ENCODE measurements at regions not wholly inside any gene's neighbourhood (a gene's known extent, or its start where the extent isn't known, plus 50 kb on each side); places are given as distances from the start of the nearest gene placed in this dataset.

- Histone ChIP-seq H3K27ac (no peak overlapping the region), H3K27me3 (no peaks in the 10 kb centered on the region), H3K4me3 (no peak overlapping the region), H3K4me1 (no peaks in the 10 kb centered on the region), H3K36me3 (no peaks in the 10 kb centered on the region), H3K9me3 (no peaks in the 10 kb centered on the region)
- in situ Hi-C loops (cut with MboI; ENCODE audit: low pct_ligation_motif_present in 1 of 4, low pct_unique_long_range_greater_than_20kb in 1 of 4, low sequenced_read_pairs in 3 of 4) (no loop called here), intact Hi-C loops (cut with DNase I; ENCODE audit: low total_unique reads) (no loop called here)
- 50 to 74% methylated on average over 7 to 10 of the region's 10 CpGs for WGBS, 2 donors (ENCODE audit: low coverage in 1 of 2)
- DNase-seq, result peak; percentile 19
- TF ChIP-seq CTCF (IDR thresholded peaks at IDR 0.05) (peak; percentile 24 to 64 (median 36)), POLR2AphosphoS5 (IDR thresholded peaks at IDR 0.05) (no peak), EP300 (IDR thresholded peaks at IDR 0.05; ENCODE audit: low read depth) (no peak), POLR2A (IDR thresholded peaks at IDR 0.05) (no peak)
Observed at GRCh38 chr4:167622481-167623240, 388.4 kb upstream of the SPOCK3 start.

GRCh38 chr4:167623241-167623572 lies 388.9 kb upstream of the SPOCK3 start:
- in situ Hi-C loops (cut with MboI; ENCODE audit: low pct_ligation_motif_present in 1 of 4, low pct_unique_long_range_greater_than_20kb in 1 of 4, low sequenced_read_pairs in 3 of 4) (no loop called here), intact Hi-C loops (cut with DNase I; ENCODE audit: low total_unique reads) (no loop called here)
- TF ChIP-seq EP300 (IDR thresholded peaks at IDR 0.05; ENCODE audit: low read depth) (no peak), POLR2AphosphoS5 (IDR thresholded peaks at IDR 0.05) (no peak), POLR2A (IDR thresholded peaks at IDR 0.05) (no peak), CTCF (IDR thresholded peaks at IDR 0.05) (no peak)
- no peak for DNase-seq
- Histone ChIP-seq H3K4me1 (no peaks in the 10 kb centered on the region), H3K4me3 (no peak overlapping the region), H3K36me3 (no peaks in the 10 kb centered on the region), H3K27ac (no peak overlapping the region), H3K9me3 (no peaks in the 10 kb centered on the region), H3K27me3 (no peaks in the 10 kb centered on the region)
- 64 to 92% methylated on average over 2 to 3 of the region's 3 CpGs for WGBS, 2 donors (ENCODE audit: low coverage in 1 of 2)

GRCh38 chr4:167629272-167629671 lies 395.0 kb upstream of the SPOCK3 start:
- no peaks in the 10 kb centered on the region for H3K36me3 ChIP-seq
- in situ Hi-C loops (cut with MboI; ENCODE audit: low pct_ligation_motif_present in 1 of 4, low pct_unique_long_range_greater_than_20kb in 1 of 4, low sequenced_read_pairs in 3 of 4) (no loop called here), intact Hi-C loops (cut with DNase I; ENCODE audit: low total_unique reads) (no loop called here)
- 81 to 92% methylated on average over 2 of the region's 2 CpGs for whole genome bisulfite sequencing, 2 donors (ENCODE audit: low coverage in 1 of 2)
- no peak overlapping the region for H3K27ac ChIP-seq
- DNase-seq, result no peak
- no peaks in the 10 kb centered on the region for H3K9me3 ChIP-seq
- no peak overlapping the region for H3K4me3 ChIP-seq
- TF ChIP-seq CTCF (IDR thresholded peaks at IDR 0.05) (no peak), POLR2A (IDR thresholded peaks at IDR 0.05) (no peak), EP300 (IDR thresholded peaks at IDR 0.05; ENCODE audit: low read depth) (no peak), POLR2AphosphoS5 (IDR thresholded peaks at IDR 0.05) (no peak)
- no peaks in the 10 kb centered on the region for H3K27me3 ChIP-seq
- no peaks in the 10 kb centered on the region for H3K4me1 ChIP-seq

GRCh38 chr4:167642250-167642649 lies 408.0 kb upstream of the SPOCK3 start:
- Histone ChIP-seq H3K4me1 (no peaks in the 10 kb centered on the region), H3K36me3 (no peaks in the 10 kb centered on the region), H3K9me3 (no peaks in the 10 kb centered on the region), H3K27me3 (no peaks in the 10 kb centered on the region), H3K4me3 (no peak overlapping the region), H3K27ac (no peak overlapping the region)
- in situ Hi-C loops (cut with MboI; ENCODE audit: low pct_ligation_motif_present in 1 of 4, low pct_unique_long_range_greater_than_20kb in 1 of 4, low sequenced_read_pairs in 3 of 4), result no loop called here
- TF ChIP-seq CTCF (IDR thresholded peaks at IDR 0.05) (no peak), POLR2AphosphoS5 (IDR thresholded peaks at IDR 0.05) (no peak), POLR2A (IDR thresholded peaks at IDR 0.05) (no peak), EP300 (IDR thresholded peaks at IDR 0.05; ENCODE audit: low read depth) (no peak)
- intact Hi-C loops (cut with DNase I; ENCODE audit: low total_unique reads), result no loop called here
- WGBS, 2 donors (ENCODE audit: low coverage in 1 of 2), result 73 to 100% methylated on average over 1 to 2 of the region's 2 CpGs
- DNase-seq, result no peak

Data from transverse colon (tissue), 4 donors.